ENCODE measurements at regions not wholly inside any gene's neighbourhood (a gene's known extent, or its start where the extent isn't known, plus 50 kb on each side); places are given as distances from the start of the nearest gene placed in this dataset.

- TF ChIP-seq TCF12 (IDR thresholded peaks at IDR 0.05; ENCODE audit: low read depth) (no peak), EP300 (IDR thresholded peaks at IDR 0.05; ENCODE audit: borderline replicate concordance) (no peak), RAD21 (IDR thresholded peaks at IDR 0.05; ENCODE audit: low read depth) (no peak)
- TF ChIP-seq, protein P1, sequence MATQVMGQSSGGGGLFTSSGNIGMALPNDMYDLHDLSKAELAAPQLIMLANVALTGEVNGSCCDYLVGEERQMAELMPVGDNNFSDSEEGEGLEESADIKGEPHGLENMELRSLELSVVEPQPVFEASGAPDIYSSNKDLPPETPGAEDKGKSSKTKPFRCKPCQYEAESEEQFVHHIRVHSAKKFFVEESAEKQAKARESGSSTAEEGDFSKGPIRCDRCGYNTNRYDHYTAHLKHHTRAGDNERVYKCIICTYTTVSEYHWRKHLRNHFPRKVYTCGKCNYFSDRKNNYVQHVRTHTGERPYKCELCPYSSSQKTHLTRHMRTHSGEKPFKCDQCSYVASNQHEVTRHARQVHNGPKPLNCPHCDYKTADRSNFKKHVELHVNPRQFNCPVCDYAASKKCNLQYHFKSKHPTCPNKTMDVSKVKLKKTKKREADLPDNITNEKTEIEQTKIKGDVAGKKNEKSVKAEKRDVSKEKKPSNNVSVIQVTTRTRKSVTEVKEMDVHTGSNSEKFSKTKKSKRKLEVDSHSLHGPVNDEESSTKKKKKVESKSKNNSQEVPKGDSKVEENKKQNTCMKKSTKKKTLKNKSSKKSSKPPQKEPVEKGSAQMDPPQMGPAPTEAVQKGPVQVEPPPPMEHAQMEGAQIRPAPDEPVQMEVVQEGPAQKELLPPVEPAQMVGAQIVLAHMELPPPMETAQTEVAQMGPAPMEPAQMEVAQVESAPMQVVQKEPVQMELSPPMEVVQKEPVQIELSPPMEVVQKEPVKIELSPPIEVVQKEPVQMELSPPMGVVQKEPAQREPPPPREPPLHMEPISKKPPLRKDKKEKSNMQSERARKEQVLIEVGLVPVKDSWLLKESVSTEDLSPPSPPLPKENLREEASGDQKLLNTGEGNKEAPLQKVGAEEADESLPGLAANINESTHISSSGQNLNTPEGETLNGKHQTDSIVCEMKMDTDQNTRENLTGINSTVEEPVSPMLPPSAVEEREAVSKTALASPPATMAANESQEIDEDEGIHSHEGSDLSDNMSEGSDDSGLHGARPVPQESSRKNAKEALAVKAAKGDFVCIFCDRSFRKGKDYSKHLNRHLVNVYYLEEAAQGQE (IDR thresholded peaks at IDR 0.05; ENCODE audit: low read depth) = no peak
These were observed 378.5 kb upstream of the CAMK1G start for GRCh38 chr1:209205039-209205438.

All from Ishikawa (cell line).